ENCODE measurements at regions not wholly inside any gene's neighbourhood (a gene's known extent, or its start where the extent isn't known, plus 50 kb on each side); places are given as distances from the start of the nearest gene placed in this dataset.

DNA sequence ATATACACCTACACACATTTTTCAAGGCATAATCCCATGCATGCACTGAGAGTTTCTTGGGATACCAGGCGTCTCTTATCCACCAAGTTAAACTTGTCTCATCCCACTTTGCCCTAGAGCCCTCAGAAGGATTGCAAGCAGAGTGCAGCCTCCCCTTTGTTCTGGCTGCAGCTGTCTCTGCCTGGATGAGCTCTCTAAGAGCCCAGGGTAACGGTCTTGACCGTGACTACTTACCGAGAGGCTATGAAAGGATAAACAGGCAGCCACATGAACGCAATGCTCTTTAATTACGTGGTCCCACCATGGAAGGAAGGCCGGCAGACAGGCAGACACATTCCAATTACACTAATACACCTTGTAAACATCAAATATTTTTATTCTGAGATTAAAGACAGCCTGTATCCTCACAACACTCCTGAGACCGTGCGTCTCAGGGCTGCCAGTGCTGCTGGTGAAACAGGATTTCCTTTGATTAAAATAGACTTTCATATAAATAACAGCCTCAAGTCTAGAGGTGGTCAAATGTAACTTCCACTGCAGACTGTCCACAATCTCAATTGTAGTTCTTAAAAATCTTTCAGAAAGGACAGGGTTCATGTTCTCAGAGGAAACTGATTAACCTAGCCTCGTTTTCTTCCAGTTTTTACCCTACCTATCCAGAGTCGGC, 210.0 kb upstream of the PRDM1 start:
- H3K9ac ChIP-seq (ENCODE audit: low read length): no peak overlapping the region
- H3K27ac ChIP-seq (ENCODE audit: low read length): no peak overlapping the region
- no peaks in the 10 kb centered on the region for H3K36me3 ChIP-seq (replicated peaks; ENCODE audit: low read depth, low read length)
- H3K27me3 ChIP-seq (ENCODE audit: low read depth, low read length): no peaks in the 10 kb centered on the region
- peaks cover 45% of the 10 kb centered on the region for H3K4me1 ChIP-seq (ENCODE audit: low read length)
- H3K4me2 ChIP-seq (ENCODE audit: low read length): no peak overlapping the region
- H4K20me1 ChIP-seq (ENCODE audit: insufficient read depth, low read length): no peaks in the 10 kb centered on the region
- TF ChIP-seq, protein P1, sequence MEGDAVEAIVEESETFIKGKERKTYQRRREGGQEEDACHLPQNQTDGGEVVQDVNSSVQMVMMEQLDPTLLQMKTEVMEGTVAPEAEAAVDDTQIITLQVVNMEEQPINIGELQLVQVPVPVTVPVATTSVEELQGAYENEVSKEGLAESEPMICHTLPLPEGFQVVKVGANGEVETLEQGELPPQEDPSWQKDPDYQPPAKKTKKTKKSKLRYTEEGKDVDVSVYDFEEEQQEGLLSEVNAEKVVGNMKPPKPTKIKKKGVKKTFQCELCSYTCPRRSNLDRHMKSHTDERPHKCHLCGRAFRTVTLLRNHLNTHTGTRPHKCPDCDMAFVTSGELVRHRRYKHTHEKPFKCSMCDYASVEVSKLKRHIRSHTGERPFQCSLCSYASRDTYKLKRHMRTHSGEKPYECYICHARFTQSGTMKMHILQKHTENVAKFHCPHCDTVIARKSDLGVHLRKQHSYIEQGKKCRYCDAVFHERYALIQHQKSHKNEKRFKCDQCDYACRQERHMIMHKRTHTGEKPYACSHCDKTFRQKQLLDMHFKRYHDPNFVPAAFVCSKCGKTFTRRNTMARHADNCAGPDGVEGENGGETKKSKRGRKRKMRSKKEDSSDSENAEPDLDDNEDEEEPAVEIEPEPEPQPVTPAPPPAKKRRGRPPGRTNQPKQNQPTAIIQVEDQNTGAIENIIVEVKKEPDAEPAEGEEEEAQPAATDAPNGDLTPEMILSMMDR (IDR thresholded peaks at IDR 0.05; ENCODE audit: low read depth, low read length): no peak
- TF ChIP-seq EZH2phosphoT487 (IDR thresholded peaks at IDR 0.05; ENCODE audit: low read depth): no peak
- no peaks in the 10 kb centered on the region for H3K79me2 ChIP-seq (ENCODE audit: low read length)
- H3K9me3 ChIP-seq (ENCODE audit: insufficient read depth, low read length): no peaks in the 10 kb centered on the region
- no peak overlapping the region for H2AFZ ChIP-seq (ENCODE audit: low read depth, low read length)
- H3K4me3 ChIP-seq (ENCODE audit: low read length): no peak overlapping the region

- peak overlapping the region; percentile 46; the same call in 1 of the 2 replicates for H2AFZ ChIP-seq (ENCODE audit: low read depth, low read length)
- no peak overlapping the region for H3K4me2 ChIP-seq (ENCODE audit: low read length)
- H3K27ac ChIP-seq (ENCODE audit: low read length): no peak overlapping the region
- no peak overlapping the region for H3K4me3 ChIP-seq (ENCODE audit: low read length)
- H3K9me3 ChIP-seq (ENCODE audit: insufficient read depth, low read length): no peaks in the 10 kb centered on the region
- no peaks in the 10 kb centered on the region for H3K79me2 ChIP-seq (ENCODE audit: low read length)
- peaks cover 40% of the 10 kb centered on the region for H3K4me1 ChIP-seq (ENCODE audit: low read length)
- no peaks in the 10 kb centered on the region for H3K27me3 ChIP-seq (ENCODE audit: low read depth, low read length)
- TF ChIP-seq EZH2phosphoT487 (IDR thresholded peaks at IDR 0.05; ENCODE audit: low read depth): no peak
- TF ChIP-seq, protein P1 (IDR thresholded peaks at IDR 0.05; ENCODE audit: low read depth, low read length): no peak
- no peak overlapping the region for H3K9ac ChIP-seq (ENCODE audit: low read length)
- no peaks in the 10 kb centered on the region for H4K20me1 ChIP-seq (ENCODE audit: insufficient read depth, low read length)
- no peaks in the 10 kb centered on the region for H3K36me3 ChIP-seq (replicated peaks; ENCODE audit: low read depth, low read length)
These were observed 211.1 kb upstream of the PRDM1 start for GRCh38 chr6:105874835-105875626.

GRCh38 chr6:105873799-105874198, 212.3 kb upstream of the PRDM1 start:
- Histone ChIP-seq H3K9ac (ENCODE audit: low read length) (0 out of 2 replicates have a peak overlapping the region, but pooled peaks have one; percentile 21), H3K9me3 (ENCODE audit: insufficient read depth, low read length) (no peaks in the 10 kb centered on the region), H3K4me3 (ENCODE audit: low read length) (peak overlapping the region; percentile 21), H3K79me2 (ENCODE audit: low read length) (no peaks in the 10 kb centered on the region), H3K4me1 (ENCODE audit: low read length) (peaks cover 45% of the 10 kb centered on the region), H4K20me1 (ENCODE audit: insufficient read depth, low read length) (no peaks in the 10 kb centered on the region), H3K27me3 (ENCODE audit: low read depth, low read length) (no peaks in the 10 kb centered on the region), H3K4me2 (ENCODE audit: low read length) (peak overlapping the region; percentile 55), H3K27ac (ENCODE audit: low read length) (peak overlapping the region; percentile 28; the same call in 1 of the 2 replicates), H3K36me3 (replicated peaks; ENCODE audit: low read depth, low read length) (no peaks in the 10 kb centered on the region), H2AFZ (ENCODE audit: low read depth, low read length) (no peak overlapping the region)
- TF ChIP-seq, protein P1 (IDR thresholded peaks at IDR 0.05; ENCODE audit: low read depth, low read length): no peak
- TF ChIP-seq EZH2phosphoT487 (IDR thresholded peaks at IDR 0.05; ENCODE audit: low read depth): no peak

DNA sequence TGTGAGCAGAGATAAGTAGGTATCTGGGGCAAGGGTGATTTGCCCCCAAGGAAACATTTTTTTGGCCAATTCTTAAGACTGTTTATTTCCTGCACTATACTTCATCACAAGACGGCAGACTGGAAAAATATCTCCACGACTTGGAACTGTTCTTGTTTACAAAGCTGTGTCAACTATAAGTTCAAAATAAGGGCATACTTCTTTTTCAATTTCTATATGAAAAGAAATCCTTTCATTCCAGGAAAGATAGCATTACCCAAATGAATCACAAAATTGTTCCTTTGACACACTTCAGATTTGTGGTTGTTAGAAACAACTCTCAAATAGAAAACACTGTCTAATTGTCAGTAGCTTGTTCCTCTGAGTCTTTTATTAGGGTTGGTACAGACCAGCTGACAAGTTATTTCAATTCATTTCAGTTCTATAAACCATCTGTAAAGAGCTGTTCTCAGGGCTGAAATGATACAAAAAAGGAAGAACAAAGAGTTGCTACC, 212.9 kb upstream of the PRDM1 start:
- peak overlapping the region; percentile 21 for H3K4me3 ChIP-seq (ENCODE audit: low read length)
- TF ChIP-seq, protein P1 (IDR thresholded peaks at IDR 0.05; ENCODE audit: low read depth, low read length): no peak
- TF ChIP-seq EZH2phosphoT487 (IDR thresholded peaks at IDR 0.05; ENCODE audit: low read depth): no peak
- peak overlapping the region; percentile 28; the same call in 1 of the 2 replicates for H3K27ac ChIP-seq (ENCODE audit: low read length)
- peak overlapping the region; percentile 55 for H3K4me2 ChIP-seq (ENCODE audit: low read length)
- H3K36me3 ChIP-seq (replicated peaks; ENCODE audit: low read depth, low read length): no peaks in the 10 kb centered on the region
- peaks cover 46% of the 10 kb centered on the region for H3K4me1 ChIP-seq (ENCODE audit: low read length)
- 0 out of 2 replicates have a peak overlapping the region, but pooled peaks have one; percentile 21 for H3K9ac ChIP-seq (ENCODE audit: low read length)
- H2AFZ ChIP-seq (ENCODE audit: low read depth, low read length): no peak overlapping the region
- H3K27me3 ChIP-seq (ENCODE audit: low read depth, low read length): no peaks in the 10 kb centered on the region
- H4K20me1 ChIP-seq (ENCODE audit: insufficient read depth, low read length): no peaks in the 10 kb centered on the region
- H3K79me2 ChIP-seq (ENCODE audit: low read length): no peaks in the 10 kb centered on the region
- no peaks in the 10 kb centered on the region for H3K9me3 ChIP-seq (ENCODE audit: insufficient read depth, low read length)
